Liver (tissue), 8 donors: ENCODE measurements at regions not wholly inside any gene's neighbourhood (a gene's known extent, or its start where the extent isn't known, plus 50 kb on each side); places are given as distances from the start of the nearest gene placed in this dataset.
A peak's percentile ranks its signal among the peaks of the same experiment; 100 is the strongest.

Experiments
- DNase-seq: peaks from one replicate; pipeline ENCODE4 v3.0.0-alpha.2; 2017; ENCODE audit warnings: low spot score
- H3K27ac ChIP-seq, 2 donors: one replicate each; pipeline ENCODE4 v1.7.0; 2013; ENCODE audit warnings: inconsistent platforms in 2 of 2, low read length in 2 of 2, control low read depth in 1 of 2, low read depth in 1 of 2, mild to moderate bottlenecking in 1 of 2
- H3K27me3 ChIP-seq, 4 donors: one replicate each; pipeline versions ENCODE4 v1.6.1 to v1.7.0; 2013; ENCODE audit warnings: low read length in 3 of 4, inconsistent platforms in 1 of 4, mild to moderate bottlenecking in 1 of 4, moderate library complexity in 1 of 4; ENCODE audit not compliant: control insufficient read depth in 4 of 4, insufficient read depth in 4 of 4
- H3K36me3 ChIP-seq, 4 donors: one replicate each; pipeline versions ENCODE4 v1.6.1 to v1.7.0; 2013; ENCODE audit warnings: low read length in 3 of 4, mild to moderate bottlenecking in 3 of 4, low read depth in 1 of 4, moderate library complexity in 1 of 4; ENCODE audit not compliant: control insufficient read depth in 4 of 4, insufficient read depth in 3 of 4
- H3K4me1 ChIP-seq, 4 donors: one replicate each; pipeline versions ENCODE4 v1.6.1 to v1.7.0; 2013; ENCODE audit warnings: low read length in 3 of 4, mild to moderate bottlenecking in 3 of 4, moderate library complexity in 1 of 4; ENCODE audit not compliant: control insufficient read depth in 4 of 4, insufficient read depth in 4 of 4
- H3K4me3 ChIP-seq, 3 donors: one replicate each; pipeline versions ENCODE4 v1.6.1 to v1.7.0; 2013; ENCODE audit warnings: low read length in 3 of 3, control low read depth in 1 of 3, low read depth in 1 of 3, mild to moderate bottlenecking in 1 of 3
- H3K9ac ChIP-seq, 2 donors: one replicate each; pipeline ENCODE4 v1.7.0; 2013; ENCODE audit warnings: low read length in 2 of 2, mild to moderate bottlenecking in 2 of 2, moderate library complexity in 2 of 2, control low read depth in 1 of 2, low read depth in 1 of 2
- H3K9me3 ChIP-seq, 4 donors: one replicate each; pipeline versions ENCODE4 v1.6.1 to v1.7.0; 2013; ENCODE audit warnings: low read length in 3 of 4; ENCODE audit not compliant: control insufficient read depth in 4 of 4
- ATF3 ChIP-seq: IDR thresholded peaks from 2 replicates; pipeline ENCODE4 v1.6.1; 2016; ENCODE audit warnings: antibody characterized with exemption
- CTCF ChIP-seq: fragments of 150-350 bp; IDR thresholded peaks from 2 replicates; pipeline ENCODE4 v1.5.1; 2017; ENCODE audit warnings: improper control_type of control experiment, low read depth, low read length; ENCODE audit not compliant: missing input control
- EGR1 ChIP-seq, 2 donors: IDR thresholded peaks; 2 replicates each; pipeline ENCODE4 v1.6.1; 2016 to 2018; ENCODE audit warnings: antibody characterized with exemption in 2 of 2, low read depth in 2 of 2
- FOXA1 ChIP-seq: IDR thresholded peaks from 2 replicates; pipeline ENCODE4 v1.6.1; 2016; ENCODE audit warnings: antibody characterized with exemption
- FOXA2 ChIP-seq: IDR thresholded peaks from 2 replicates; pipeline ENCODE4 v1.6.1; 2016; ENCODE audit warnings: antibody characterized with exemption
- GABPA ChIP-seq, 2 donors: IDR thresholded peaks in 1 of 2; conservative IDR thresholded peaks in 1 of 2; 2 replicates each; pipeline ENCODE4 v1.6.1; 2016; ENCODE audit warnings: antibody characterized with exemption in 2 of 2, mild to moderate bottlenecking in 1 of 2, moderate library complexity in 1 of 2
- HNF4A ChIP-seq, 2 donors: conservative IDR thresholded peaks; 2 replicates each; pipeline ENCODE4 v1.6.1; 2016; ENCODE audit warnings: antibody characterized with exemption in 2 of 2, mild to moderate bottlenecking in 2 of 2
- HNF4G ChIP-seq: IDR thresholded peaks from 2 replicates; pipeline ENCODE4 v1.6.1; 2016; ENCODE audit warnings: antibody characterized with exemption
- JUND ChIP-seq, 2 donors: IDR thresholded peaks; 2 replicates each; pipeline ENCODE4 v1.6.1; 2016; ENCODE audit warnings: antibody characterized with exemption in 2 of 2
- MAX ChIP-seq: IDR thresholded peaks from 2 replicates; pipeline ENCODE4 v1.6.1; 2016; ENCODE audit warnings: antibody characterized with exemption
- NR2F2 ChIP-seq: IDR thresholded peaks from 2 replicates; pipeline ENCODE4 v1.6.1; 2016; ENCODE audit warnings: antibody characterized with exemption
- RAD21 ChIP-seq, 2 donors: IDR thresholded peaks; 2 replicates each; pipeline ENCODE4 v1.6.1; 2016; ENCODE audit warnings: antibody characterized with exemption in 2 of 2, mild to moderate bottlenecking in 2 of 2
- REST ChIP-seq: IDR thresholded peaks from 2 replicates; pipeline ENCODE4 v1.6.1; 2016; ENCODE audit warnings: antibody characterized with exemption, mild to moderate bottlenecking
- RXRA ChIP-seq, 2 donors: IDR thresholded peaks; 2 replicates each; pipeline ENCODE4 v1.6.1; 2017 to 2018; ENCODE audit warnings: antibody characterized with exemption in 2 of 2, mild to moderate bottlenecking in 1 of 2
- SP1 ChIP-seq: IDR thresholded peaks from 2 replicates; pipeline ENCODE4 v1.6.1; 2018; ENCODE audit warnings: antibody characterized with exemption, mild to moderate bottlenecking
- TAF1 ChIP-seq: conservative IDR thresholded peaks from 2 replicates; pipeline ENCODE4 v1.6.1; 2016; ENCODE audit warnings: antibody characterized with exemption, mild to moderate bottlenecking
- YY1 ChIP-seq: IDR thresholded peaks from 2 replicates; pipeline ENCODE4 v1.6.1; 2016; ENCODE audit warnings: antibody characterized with exemption, mild to moderate bottlenecking
- WGBS: extraction: QIAGEN DNeasy Blood & Tissue Kit; methylation state at CpG from one replicate; pipeline ENCODE4 v1.1.7; 2013; 5-methylcytosine and 5-hydroxymethylcytosine counted together
- donor health status: healthy.
- donor health status: healthy.
- donor health status: healthy.
- donor health status: healthy.
- donor health status: healthy.

- Histone ChIP-seq H3K27me3 (no peaks in the 10 kb centered on the region), H3K27ac (no peak overlapping the region), H3K36me3 (no peaks in the 10 kb centered on the region), H3K4me1 (peaks cover 0 to 4% (median 0%) of the 10 kb centered on the region in 4 donors), H3K9ac (no peak overlapping the region), H3K9me3 (no peaks in the 10 kb centered on the region), H3K4me3 (no peak overlapping the region)
- TF ChIP-seq HNF4A (conservative IDR thresholded peaks at IDR 0.05) (no peak), YY1 (no peak), ATF3 (no peak), NR2F2 (no peak), HNF4G (no peak), FOXA1 (no peak), RAD21 (IDR thresholded peaks at IDR 0.05) (peak; percentile 66 to 81), MAX (no peak), CTCF (peak; percentile 38)
- no peak for DNase-seq
- WGBS, result 86% methylated on average over 5 of the region's 5 CpGs
Observed at GRCh38 chr4:154082760-154083535, 294.1 kb upstream of the SFRP2 start.

GRCh38 chr4:154081391-154081790, 292.5 kb upstream of the SFRP2 start:
- no peak overlapping the region for H3K9ac ChIP-seq
- H3K27ac ChIP-seq, result no peak overlapping the region
- H3K9me3 ChIP-seq, result no peaks in the 10 kb centered on the region
- no peaks in the 10 kb centered on the region for H3K27me3 ChIP-seq
- DNase-seq, result no peak
- TF ChIP-seq FOXA2, result no peak
- peak; percentile 41 to 72 for TF ChIP-seq HNF4A (conservative IDR thresholded peaks at IDR 0.05)
- WGBS, result 59% methylated on average over 2 of the region's 2 CpGs
- peaks cover 0 to 4% (median 0%) of the 10 kb centered on the region in 4 donors for H3K4me1 ChIP-seq
- H3K4me3 ChIP-seq, result no peak overlapping the region
- no peaks in the 10 kb centered on the region for H3K36me3 ChIP-seq

- Histone ChIP-seq H3K27ac (no peak overlapping the region), H3K9ac (no peak overlapping the region), H3K36me3 (no peaks in the 10 kb centered on the region), H3K4me1 (peaks cover 0 to 4% (median 0%) of the 10 kb centered on the region in 4 donors), H3K27me3 (no peaks in the 10 kb centered on the region), H3K4me3 (no peak overlapping the region), H3K9me3 (no peaks in the 10 kb centered on the region)
- 79% methylated on average over 8 of the region's 8 CpGs for WGBS
- no peak for DNase-seq
- no peak for TF ChIP-seq NR2F2
- TF ChIP-seq FOXA2, result no peak
- no peak for TF ChIP-seq FOXA1
- TF ChIP-seq REST, result no peak
- TF ChIP-seq HNF4G, result no peak
- TF ChIP-seq HNF4A (conservative IDR thresholded peaks at IDR 0.05), result no peak
- no peak for TF ChIP-seq GABPA (IDR thresholded peaks at IDR 0.05 in 1 of 2, conservative IDR thresholded peaks at IDR 0.05 in 1 of 2)
- no peak for TF ChIP-seq TAF1
- TF ChIP-seq JUND (IDR thresholded peaks at IDR 0.05), result no peak
- no peak for TF ChIP-seq SP1
- TF ChIP-seq ATF3, result no peak
- no peak for TF ChIP-seq EGR1 (IDR thresholded peaks at IDR 0.05; ENCODE audit: low read depth in 2 of 2)
- TF ChIP-seq CTCF, result no peak
- no peak for TF ChIP-seq RXRA (IDR thresholded peaks at IDR 0.05)
- TF ChIP-seq YY1, result no peak
Observed at GRCh38 chr4:154078504-154079350, 289.8 kb upstream of the SFRP2 start.
